Stimulated activated CD8-positive, alpha-beta memory T cell treated with anti-CD3 and anti-CD28 coated beads, Interleukin-7, amount 100 ng/mL, for 24 hours (primary cell): ENCODE measurements at regions not wholly inside any gene's neighbourhood (a gene's known extent, or its start where the extent isn't known, plus 50 kb on each side); places are given as distances from the start of the nearest gene placed in this dataset.

Experiments used
- DNase-seq: peaks from one replicate; pipeline ENCODE4 v3.0.0-alpha.2; 2020; ENCODE audit warnings: low read depth

GRCh38 chr15:97346221-97346620, 614.3 kb upstream of the ARRDC4 start:
- DNase-seq, result no peak

GRCh38 chr15:97350813-97351212, 609.7 kb upstream of the ARRDC4 start:
- DNase-seq, result no peak

- no peak for DNase-seq
Observed at GRCh38 chr15:97383516-97383915, 577.0 kb upstream of the ARRDC4 start.

GRCh38 chr15:97386940-97387339, 573.6 kb upstream of the ARRDC4 start:
- DNase-seq, result no peak

- no peak for DNase-seq
Observed at GRCh38 chr15:97401195-97401594, 559.3 kb upstream of the ARRDC4 start.

- DNase-seq, result no peak
Observed at GRCh38 chr15:97401970-97402369, 558.5 kb upstream of the ARRDC4 start.

- no peak for DNase-seq
Observed at GRCh38 chr15:97406841-97407240, 553.7 kb upstream of the ARRDC4 start.

GRCh38 chr15:97410897-97411575, 549.5 kb upstream of the ARRDC4 start:
- no peak for DNase-seq

- no peak for DNase-seq
Observed at GRCh38 chr15:97420130-97420529, 540.4 kb upstream of the ARRDC4 start.

- DNase-seq, result no peak
Observed at GRCh38 chr15:97425596-97425995, 534.9 kb upstream of the ARRDC4 start.

GRCh38 chr15:97443101-97443500, 517.4 kb upstream of the ARRDC4 start:
- no peak for DNase-seq

GRCh38 chr15:97446138-97446537, 514.4 kb upstream of the ARRDC4 start:
- no peak for DNase-seq

GRCh38 chr15:97456521-97457202, 503.8 kb upstream of the ARRDC4 start:
- DNase-seq, result no peak

GRCh38 chr15:97457203-97457847, 503.2 kb upstream of the ARRDC4 start:
- no peak for DNase-seq

- no peak for DNase-seq
Observed at GRCh38 chr15:97459771-97460170, 500.7 kb upstream of the ARRDC4 start.

- no peak for DNase-seq
Observed at GRCh38 chr15:97461226-97461625, 499.3 kb upstream of the ARRDC4 start.

GRCh38 chr15:97463696-97464095, 496.8 kb upstream of the ARRDC4 start:
- no peak for DNase-seq

GRCh38 chr15:97470417-97470816, 490.1 kb upstream of the ARRDC4 start:
- no peak for DNase-seq

- no peak for DNase-seq
Observed at GRCh38 chr15:97473627-97474026, 486.9 kb upstream of the ARRDC4 start.

GRCh38 chr15:97479957-97480356, 480.5 kb upstream of the ARRDC4 start:
- DNase-seq, result no peak

GRCh38 chr15:97482521-97482920, 478.0 kb upstream of the ARRDC4 start:
- DNase-seq, result no peak

- DNase-seq, result no peak
Observed at GRCh38 chr15:97483232-97483631, 477.3 kb upstream of the ARRDC4 start.

GRCh38 chr15:97490429-97490828, 470.1 kb upstream of the ARRDC4 start:
- no peak for DNase-seq
